KMS-11 (cell line): ENCODE measurements at regions not wholly inside any gene's neighbourhood (a gene's known extent, or its start where the extent isn't known, plus 50 kb on each side); places are given as distances from the start of the nearest gene placed in this dataset.

Experiments
- H2AFZ ChIP-seq: fragments of 200-600 bp; sonication (generic); 2 replicates; pipeline ENCODE4 v1.6.1; 2016; ENCODE audit warnings: antibody characterized with exemption, mixed run types, low read depth
- H3K27ac ChIP-seq: fragments of 200-600 bp; sonication (generic); 2 replicates; pipeline ENCODE4 v1.6.1; 2016; ENCODE audit warnings: mild to moderate bottlenecking, mixed run types
- H3K27me3 ChIP-seq: fragments of 200-600 bp; sonication (generic); 2 replicates; pipeline ENCODE4 v1.6.1; 2017; ENCODE audit warnings: mild to moderate bottlenecking, low read depth, mixed run types, moderate library complexity; ENCODE audit not compliant: insufficient read depth
- H3K36me3 ChIP-seq: fragments of 200-600 bp; sonication (generic); 2 replicates; pipeline ENCODE4 v1.6.1; 2017; ENCODE audit warnings: mild to moderate bottlenecking, mixed run types; ENCODE audit not compliant: insufficient read depth
- H3K4me1 ChIP-seq: fragments of 200-600 bp; sonication (generic); 2 replicates; pipeline ENCODE4 v1.6.1; 2016; ENCODE audit warnings: mild to moderate bottlenecking, low read depth, mixed run types; ENCODE audit not compliant: poor library complexity, severe bottlenecking
- H3K4me2 ChIP-seq: fragments of 200-600 bp; sonication (generic); 2 replicates; pipeline ENCODE4 v1.7.0; 2016; ENCODE audit warnings: mild to moderate bottlenecking, mixed run types
- H3K4me3 ChIP-seq: fragments of 200-600 bp; sonication (generic); IDR thresholded peaks from 2 replicates; pipeline ENCODE4 v1.6.1; 2017; ENCODE audit warnings: low read depth, low read length, mixed read lengths; ENCODE audit not compliant: insufficient read depth
- H3K79me2 ChIP-seq: fragments of 200-600 bp; sonication (generic); 2 replicates; pipeline ENCODE4 v1.6.1; 2016; ENCODE audit warnings: low read depth, mixed run types; ENCODE audit not compliant: insufficient read depth
- H3K9ac ChIP-seq: fragments of 200-600 bp; sonication (generic); 2 replicates; pipeline ENCODE4 v1.6.1; 2016; ENCODE audit warnings: mild to moderate bottlenecking, mixed run types
- H4K20me1 ChIP-seq: fragments of 200-600 bp; sonication (generic); 2 replicates; pipeline ENCODE4 v1.6.1; 2016; ENCODE audit warnings: mild to moderate bottlenecking, mixed run types; ENCODE audit not compliant: insufficient read depth
- CTCF ChIP-seq: fragments of 200-600 bp; sonication (generic); conservative IDR thresholded peaks from 2 replicates; pipeline ENCODE4 v1.6.1; 2017; ENCODE audit warnings: low read depth, mild to moderate bottlenecking, antibody characterized with exemption, low read length, moderate library complexity, mixed read lengths

- Histone ChIP-seq H3K9ac (no peak overlapping the region), H3K36me3 (no peaks in the 10 kb centered on the region), H3K4me2 (no peak overlapping the region), H3K4me1 (no peaks in the 10 kb centered on the region), H3K79me2 (no peaks in the 10 kb centered on the region), H3K27ac (no peak overlapping the region), H3K27me3 (no peaks in the 10 kb centered on the region), H4K20me1 (no peaks in the 10 kb centered on the region), H2AFZ (no peak overlapping the region), H3K4me3 (no peak overlapping the region)
- TF ChIP-seq CTCF, result no peak
These were observed 307.7 kb downstream of the USP25 start for GRCh38 chr21:16037421-16037955.

GRCh38 chr21:16040601-16041000 is 310.8 kb downstream of the USP25 start:
- no peak overlapping the region for H2AFZ ChIP-seq
- H3K27me3 ChIP-seq, result no peaks in the 10 kb centered on the region
- no peak overlapping the region for H3K9ac ChIP-seq
- H3K4me2 ChIP-seq, result no peak overlapping the region
- H3K4me1 ChIP-seq, result no peaks in the 10 kb centered on the region
- H3K4me3 ChIP-seq, result no peak overlapping the region
- no peaks in the 10 kb centered on the region for H3K36me3 ChIP-seq
- no peaks in the 10 kb centered on the region for H4K20me1 ChIP-seq
- H3K79me2 ChIP-seq, result no peaks in the 10 kb centered on the region
- H3K27ac ChIP-seq, result no peak overlapping the region
- TF ChIP-seq CTCF, result no peak

- TF ChIP-seq CTCF, result no peak
- no peak overlapping the region for H3K27ac ChIP-seq
These were observed 314.9 kb downstream of the USP25 start for GRCh38 chr21:16044676-16045075.

DNA sequence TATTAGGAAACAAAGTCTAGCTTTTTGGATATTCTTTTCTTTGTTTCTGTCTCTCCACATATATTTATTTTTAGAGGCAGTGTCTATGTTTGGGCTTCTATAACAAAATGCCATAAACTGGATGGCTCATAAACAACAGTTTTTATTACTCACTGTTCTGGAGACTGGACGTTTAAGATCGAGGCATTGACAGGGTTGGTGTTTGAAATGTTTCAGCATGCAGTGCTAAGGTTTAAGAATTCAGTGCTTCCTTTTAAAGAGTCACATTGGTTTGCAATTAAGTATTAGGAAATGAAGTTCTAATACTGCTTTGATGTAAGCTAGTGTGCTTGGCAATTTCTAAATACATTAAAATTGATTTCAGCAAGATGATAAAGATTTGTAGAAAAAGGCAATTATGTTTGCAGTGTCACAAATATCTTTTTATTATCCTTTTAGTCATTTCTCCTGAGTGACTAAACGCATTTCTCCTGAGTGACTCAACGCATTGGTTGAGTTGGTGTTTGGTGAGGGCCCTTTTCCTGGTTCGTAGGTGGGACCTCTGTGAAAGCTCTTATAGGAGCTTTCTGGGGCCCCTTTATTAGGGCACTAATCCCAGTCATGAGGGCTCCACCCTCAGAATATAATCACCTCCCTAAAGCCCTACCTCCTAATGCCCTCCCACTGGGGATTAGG is 317.0 kb downstream of the USP25 start:
- Histone ChIP-seq H3K9ac (no peak overlapping the region), H3K4me1 (no peaks in the 10 kb centered on the region), H4K20me1 (no peaks in the 10 kb centered on the region), H3K4me2 (no peak overlapping the region), H3K27ac (no peak overlapping the region), H3K27me3 (no peaks in the 10 kb centered on the region), H3K36me3 (no peaks in the 10 kb centered on the region), H2AFZ (no peak overlapping the region), H3K79me2 (no peaks in the 10 kb centered on the region), H3K4me3 (no peak overlapping the region)
- TF ChIP-seq CTCF, result no peak

More at GRCh38 chr21:16044676-16045075, 314.9 kb downstream of the USP25 start:
- Histone ChIP-seq H4K20me1 (no peaks in the 10 kb centered on the region), H3K4me2 (no peak overlapping the region), H3K4me3 (no peak overlapping the region), H3K9ac (no peak overlapping the region), H3K36me3 (no peaks in the 10 kb centered on the region), H3K27me3 (no peaks in the 10 kb centered on the region), H2AFZ (no peak overlapping the region), H3K4me1 (no peaks in the 10 kb centered on the region), H3K79me2 (no peaks in the 10 kb centered on the region)
